Heart left ventricle (tissue), 13 donors: ENCODE measurements at regions not wholly inside any gene's neighbourhood (a gene's known extent, or its start where the extent isn't known, plus 50 kb on each side); places are given as distances from the start of the nearest gene placed in this dataset.

Experiments
- POLR2A ChIP-seq, 2 donors: fragments of 450-650 bp; IDR thresholded peaks; one replicate each; pipeline ENCODE4 v1.6.1; 2017; ENCODE audit warnings: antibody characterized with exemption in 2 of 2, mild to moderate bottlenecking in 2 of 2, moderate library complexity in 2 of 2
- TF ChIP-seq, protein P1 (sequence below), 12 donors: fragments of 200-600 bp; sonication (generic) in 4 of 12; IDR thresholded peaks; one replicate each; pipeline versions ENCODE4 v1.5.0 to v1.8.0; 2018 to 2022; ENCODE audit warnings: antibody characterized with exemption in 12 of 12, mild to moderate bottlenecking in 5 of 12
- donor health status: ischemic (EF 13 %, LVEDD 7.1; RV severe dilation, severe dysfunction).
- donor health status: DM: no; HTN: yes; CAD: no.
- donor health status: DM: no; HTN: no; CAD: no.
- donor health status: ischemic (EF 25% LVEDD 6.9; RV normal size, moderate dysfunction).
- donor health status: ischemic (EF 25% LVEDD 5.7; RV mildly dilated, moderate dysfunction).
- donor health status: ischemic (EF 35%, LVEDD 5.7; RV mildly dilated, moderate dysfunction).
- donor health status: nonischemic (EF 11% LVEDD 7.7; RV severe dilation, severe dysfunction).
- donor health status: DM: yes; HTN: yes; CAD: no.
- donor health status: PGD.
- donor health status: ischemic (EF 29% LVEDD 5.4; RV normal size, mild dysfunction).
- donor health status: nonischemic (EF 23%, LVEDD 6.1; RV moderate dilation, normal function).

- TF ChIP-seq, protein P1, sequence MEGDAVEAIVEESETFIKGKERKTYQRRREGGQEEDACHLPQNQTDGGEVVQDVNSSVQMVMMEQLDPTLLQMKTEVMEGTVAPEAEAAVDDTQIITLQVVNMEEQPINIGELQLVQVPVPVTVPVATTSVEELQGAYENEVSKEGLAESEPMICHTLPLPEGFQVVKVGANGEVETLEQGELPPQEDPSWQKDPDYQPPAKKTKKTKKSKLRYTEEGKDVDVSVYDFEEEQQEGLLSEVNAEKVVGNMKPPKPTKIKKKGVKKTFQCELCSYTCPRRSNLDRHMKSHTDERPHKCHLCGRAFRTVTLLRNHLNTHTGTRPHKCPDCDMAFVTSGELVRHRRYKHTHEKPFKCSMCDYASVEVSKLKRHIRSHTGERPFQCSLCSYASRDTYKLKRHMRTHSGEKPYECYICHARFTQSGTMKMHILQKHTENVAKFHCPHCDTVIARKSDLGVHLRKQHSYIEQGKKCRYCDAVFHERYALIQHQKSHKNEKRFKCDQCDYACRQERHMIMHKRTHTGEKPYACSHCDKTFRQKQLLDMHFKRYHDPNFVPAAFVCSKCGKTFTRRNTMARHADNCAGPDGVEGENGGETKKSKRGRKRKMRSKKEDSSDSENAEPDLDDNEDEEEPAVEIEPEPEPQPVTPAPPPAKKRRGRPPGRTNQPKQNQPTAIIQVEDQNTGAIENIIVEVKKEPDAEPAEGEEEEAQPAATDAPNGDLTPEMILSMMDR (IDR thresholded peaks at IDR 0.05), result no peak
- TF ChIP-seq POLR2A (IDR thresholded peaks at IDR 0.05), result no peak
Measured at GRCh38 chr9:99383536-99383935, 161.5 kb downstream of the SEC61B start.
